GM21526 (cell line): ENCODE measurements at regions not wholly inside any gene's neighbourhood (a gene's known extent, or its start where the extent isn't known, plus 50 kb on each side); places are given as distances from the start of the nearest gene placed in this dataset.
"Not testable (repeated sequence)": the region's sequence is repeated elsewhere in the genome, so short reads cannot be mapped to it uniquely, and the experiment has no call there.

ENCODE experiments used
- ATAC-seq: cut with Tn5 transposase; IDR thresholded peaks from one replicate; pipeline ENCODE4 v1.9.1; 2021; ENCODE audit warnings: moderate library complexity; ENCODE audit not compliant: unreplicated experiment, low FRiP score

GRCh38 chr2:111492995-111493719 lies 372.4 kb downstream of the BCL2L11 start:
- ATAC-seq, result peak; percentile 37

GRCh38 chr2:111493720-111494078 lies 373.0 kb downstream of the BCL2L11 start:
- peak; percentile 65 for ATAC-seq

GRCh38 chr2:111494288-111494980 lies 373.7 kb downstream of the BCL2L11 start:
- not testable (repeated sequence) for ATAC-seq

- ATAC-seq, result not testable (repeated sequence)
These were observed 374.2 kb downstream of the BCL2L11 start for GRCh38 chr2:111494981-111495315.

- not testable (repeated sequence) for ATAC-seq
These were observed 374.9 kb downstream of the BCL2L11 start for GRCh38 chr2:111495636-111496035.

GRCh38 chr2:111496176-111496575 lies 375.5 kb downstream of the BCL2L11 start:
- not testable (repeated sequence) for ATAC-seq

- ATAC-seq, result not testable (repeated sequence)
These were observed 376.1 kb downstream of the BCL2L11 start for GRCh38 chr2:111496860-111497259.

GRCh38 chr2:111497270-111497669 lies 376.6 kb downstream of the BCL2L11 start:
- ATAC-seq, result not testable (repeated sequence)

- ATAC-seq, result not testable (repeated sequence)
These were observed 379.9 kb downstream of the BCL2L11 start for GRCh38 chr2:111500536-111501062.

GRCh38 chr2:111503844-111504570 lies 380.0 kb downstream of the ANAPC1 start:
- ATAC-seq, result not testable (repeated sequence)

GRCh38 chr2:111504571-111504942 lies 379.4 kb downstream of the ANAPC1 start:
- not testable (repeated sequence) for ATAC-seq

- ATAC-seq, result not testable (repeated sequence)
These were observed 378.7 kb downstream of the ANAPC1 start for GRCh38 chr2:111505267-111505666.

GRCh38 chr2:111506936-111507335 lies 377.1 kb downstream of the ANAPC1 start:
- peak; percentile 93 for ATAC-seq

GRCh38 chr2:111509225-111509869 lies 374.6 kb downstream of the ANAPC1 start:
- ATAC-seq, result not testable (repeated sequence)

GRCh38 chr2:111510384-111510783 lies 373.6 kb downstream of the ANAPC1 start:
- not testable (repeated sequence) for ATAC-seq

- not testable (repeated sequence) for ATAC-seq
These were observed 372.9 kb downstream of the ANAPC1 start for GRCh38 chr2:111511062-111511461.

GRCh38 chr2:111512378-111512777 lies 371.6 kb downstream of the ANAPC1 start:
- not testable (repeated sequence) for ATAC-seq

- not testable (repeated sequence) for ATAC-seq
These were observed 369.9 kb downstream of the ANAPC1 start for GRCh38 chr2:111514138-111514537.

GRCh38 chr2:111517050-111517720 lies 366.8 kb downstream of the ANAPC1 start:
- not testable (repeated sequence) for ATAC-seq

GRCh38 chr2:111517721-111518053 lies 366.3 kb downstream of the ANAPC1 start:
- not testable (repeated sequence) for ATAC-seq
